GM19397 (cell line): ENCODE measurements at regions not wholly inside any gene's neighbourhood (a gene's known extent, or its start where the extent isn't known, plus 50 kb on each side); places are given as distances from the start of the nearest gene placed in this dataset.
"Not testable (repeated sequence)": the region's sequence is repeated elsewhere in the genome, so short reads cannot be mapped to it uniquely, and the experiment has no call there.

Source experiments
- ATAC-seq: cut with Tn5 transposase; IDR thresholded peaks from one replicate; pipeline ENCODE4 v1.9.1; 2021; ENCODE audit warnings: mild to moderate bottlenecking, moderate library complexity; ENCODE audit not compliant: unreplicated experiment

DNA sequence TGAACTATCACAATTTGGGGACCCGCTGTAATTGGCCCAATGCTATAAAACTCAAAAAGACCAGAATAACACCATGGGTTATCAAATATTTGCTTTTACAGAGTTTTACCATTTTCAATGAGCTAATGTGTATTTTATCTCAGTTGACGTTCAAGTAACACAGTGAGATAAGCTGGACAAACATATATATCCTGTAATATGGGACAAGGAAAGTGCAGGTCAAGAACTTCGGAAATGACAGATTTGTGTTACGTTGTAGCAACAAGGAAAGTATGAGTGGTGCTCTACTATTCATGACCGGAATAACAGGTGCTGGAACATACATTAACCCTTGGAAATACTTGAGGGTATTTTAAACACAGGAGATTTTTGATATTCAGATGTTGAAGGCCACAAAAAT is 566.4 kb upstream of the FLRT2 start:
- no peak for ATAC-seq

DNA sequence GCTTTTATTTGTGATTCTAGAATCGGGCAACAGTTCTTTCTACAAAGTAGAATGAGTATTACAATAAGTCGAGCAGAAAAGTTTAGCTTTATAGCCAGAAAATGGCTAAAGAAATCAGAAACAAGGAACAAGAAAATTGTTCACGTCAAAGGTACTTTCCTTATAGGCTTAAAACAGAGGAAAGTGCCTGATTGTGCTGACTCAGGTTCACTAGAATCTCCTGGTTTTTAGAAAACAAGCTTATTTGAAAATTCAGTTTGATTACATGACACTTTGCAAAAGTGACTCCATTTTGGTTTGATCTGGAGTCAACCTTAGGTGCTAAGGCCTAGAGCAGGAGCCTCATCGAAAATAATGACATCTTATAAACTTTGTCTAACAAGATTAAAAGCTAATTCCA is 564.7 kb upstream of the FLRT2 start:
- no peak for ATAC-seq

DNA sequence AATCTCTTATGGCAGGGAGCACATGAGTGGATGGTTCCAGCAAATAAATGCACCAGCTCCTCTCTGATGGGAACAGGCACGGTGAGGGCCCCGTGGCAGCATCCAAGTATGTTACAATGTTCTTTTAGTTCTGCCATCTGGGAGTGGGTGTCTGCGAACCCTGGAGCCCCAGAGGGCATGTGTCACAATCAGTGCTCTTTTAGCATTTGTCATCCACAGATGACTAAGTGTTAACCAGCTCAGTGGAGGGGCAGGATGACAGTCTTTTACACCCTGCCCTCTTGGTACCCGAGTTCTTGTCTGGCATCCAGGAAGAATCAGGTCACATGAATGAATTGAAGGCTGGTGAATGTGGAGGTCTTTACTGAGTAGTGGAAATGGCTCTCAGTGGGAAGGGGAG is 560.4 kb upstream of the FLRT2 start:
- ATAC-seq = no peak

DNA sequence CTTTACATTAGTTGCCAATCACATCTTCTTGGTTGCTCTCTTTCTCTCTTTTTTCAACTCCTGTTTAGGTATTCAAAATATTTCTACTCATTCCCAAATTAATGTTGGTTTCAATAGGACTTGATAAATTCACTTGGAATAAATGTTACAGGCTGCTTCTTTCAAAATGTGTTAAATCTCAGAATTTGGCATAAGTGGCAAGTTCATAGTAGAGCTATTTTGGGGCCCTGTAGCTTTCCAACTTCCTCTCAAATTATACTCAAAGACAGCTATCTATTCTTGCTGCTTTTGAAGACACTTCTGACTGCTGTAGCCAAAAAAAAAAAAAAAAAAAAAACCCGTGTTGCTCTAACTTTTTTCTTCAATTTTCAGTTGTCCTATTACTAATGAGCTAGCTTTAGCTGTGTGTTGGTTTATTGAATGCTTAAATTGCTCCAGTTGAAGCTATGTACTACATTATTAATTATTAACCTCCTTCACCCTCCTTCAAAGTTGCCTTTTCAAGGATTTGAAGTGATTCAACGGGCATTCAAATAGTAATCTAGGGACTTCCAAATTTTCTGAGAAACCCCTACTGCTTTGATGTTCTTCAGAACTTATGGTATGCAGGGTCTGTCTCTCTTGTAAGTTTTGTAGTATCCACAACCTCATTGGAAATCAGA is 554.6 kb upstream of the FLRT2 start:
- no peak for ATAC-seq

- no peak for ATAC-seq
Measured at GRCh38 chr14:84976805-84977204, 553.1 kb upstream of the FLRT2 start.

DNA sequence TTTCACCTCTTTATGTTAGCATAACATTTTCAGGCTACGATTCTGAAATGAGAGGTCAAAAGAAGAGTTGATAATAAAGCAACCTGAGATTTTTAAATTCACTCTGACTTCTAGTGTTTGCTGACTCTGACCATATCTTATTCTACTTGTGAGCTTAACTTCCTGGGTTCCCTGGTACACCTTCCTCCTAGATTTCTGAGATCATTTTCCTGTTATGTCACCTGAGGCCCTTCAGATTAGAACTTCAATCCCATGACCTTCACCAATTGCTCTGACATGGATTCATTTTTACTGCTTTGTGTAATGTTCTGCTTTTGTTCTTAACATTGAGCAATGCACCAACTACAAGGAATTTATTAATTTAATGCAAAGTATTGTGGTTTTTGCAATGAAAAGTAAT is 542.9 kb upstream of the FLRT2 start:
- ATAC-seq = no peak

GRCh38 chr14:84988357-84988756 is 541.6 kb upstream of the FLRT2 start:
- no peak for ATAC-seq

- no peak for ATAC-seq
Measured at GRCh38 chr14:84991021-84991420, 538.9 kb upstream of the FLRT2 start.

DNA sequence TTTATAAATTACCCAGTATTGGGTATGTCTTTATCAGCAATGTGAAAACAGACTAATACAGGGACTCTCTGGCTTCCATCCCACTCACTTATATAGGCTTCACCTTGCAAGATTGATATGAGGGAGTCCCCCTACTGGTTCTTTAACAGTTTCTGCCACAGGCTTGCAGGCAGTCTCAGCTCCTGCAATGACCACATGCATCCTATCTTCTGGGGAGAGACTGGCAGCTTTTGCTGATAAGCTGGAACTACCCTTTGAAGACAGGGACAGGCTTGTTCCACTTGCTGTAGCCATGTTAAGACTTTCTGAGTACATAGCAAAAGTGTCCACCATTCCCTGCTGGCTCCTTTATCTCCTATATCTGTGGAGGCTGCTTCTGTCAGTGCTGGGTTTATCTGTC is 531.7 kb upstream of the FLRT2 start:
- no peak for ATAC-seq

GRCh38 chr14:85002846-85003245 is 527.1 kb upstream of the FLRT2 start:
- no peak for ATAC-seq

DNA sequence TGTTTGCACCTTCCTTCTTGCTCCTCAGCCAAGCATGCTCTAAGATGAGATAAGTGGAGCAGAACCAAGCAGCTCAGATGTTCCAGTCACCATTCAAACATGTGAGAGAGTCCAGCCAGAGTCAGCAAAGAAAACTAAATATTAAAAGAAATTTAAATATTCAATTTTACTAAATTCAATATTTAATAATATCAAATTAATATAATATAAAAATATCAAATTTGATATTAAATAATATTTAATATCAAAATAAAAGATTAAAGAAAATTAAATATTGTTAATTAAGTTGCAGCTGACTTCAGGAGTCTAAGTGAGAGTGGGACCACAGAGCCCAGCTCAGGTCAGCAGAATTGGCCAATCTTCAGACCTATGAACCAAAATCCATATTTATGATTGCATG is 526.1 kb upstream of the FLRT2 start:
- no peak for ATAC-seq

DNA sequence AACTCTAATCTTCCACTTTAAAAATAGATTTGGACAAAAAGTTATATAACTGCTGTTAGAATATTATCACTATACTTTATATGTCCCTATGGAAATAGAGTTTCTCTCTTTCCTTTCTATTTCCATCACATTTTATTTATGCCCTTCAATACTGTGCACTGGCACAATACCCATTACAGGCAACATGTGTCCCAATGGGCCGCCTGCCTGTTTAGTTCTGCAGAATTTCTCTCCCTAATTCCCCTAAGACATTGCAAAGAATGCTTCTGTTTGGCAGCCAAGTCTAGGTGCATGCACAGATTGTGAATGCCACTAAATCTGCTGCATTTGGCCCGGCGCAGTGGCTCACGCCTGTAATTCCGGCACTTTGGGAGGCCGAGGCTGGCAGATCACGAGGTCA is 520.4 kb upstream of the FLRT2 start:
- no peak for ATAC-seq

DNA sequence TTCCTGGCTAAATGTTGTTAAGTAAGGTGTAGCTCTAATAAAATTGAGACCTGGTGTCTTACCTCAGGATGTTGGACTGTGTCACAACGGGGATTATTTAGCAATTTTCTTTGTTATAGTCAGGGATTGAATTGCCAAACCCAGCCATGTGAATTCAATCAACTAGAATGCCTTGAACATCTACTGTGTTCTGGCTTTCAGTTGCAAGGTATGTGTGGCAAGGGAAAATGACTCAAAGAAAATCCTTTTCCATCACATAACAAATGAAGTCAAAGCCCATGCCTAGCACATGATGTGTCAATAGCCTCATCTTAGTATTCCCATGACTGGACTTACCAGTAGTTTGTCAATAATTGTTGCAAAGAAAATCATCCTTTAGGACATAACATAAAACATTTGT is 519.8 kb upstream of the FLRT2 start:
- ATAC-seq = no peak

DNA sequence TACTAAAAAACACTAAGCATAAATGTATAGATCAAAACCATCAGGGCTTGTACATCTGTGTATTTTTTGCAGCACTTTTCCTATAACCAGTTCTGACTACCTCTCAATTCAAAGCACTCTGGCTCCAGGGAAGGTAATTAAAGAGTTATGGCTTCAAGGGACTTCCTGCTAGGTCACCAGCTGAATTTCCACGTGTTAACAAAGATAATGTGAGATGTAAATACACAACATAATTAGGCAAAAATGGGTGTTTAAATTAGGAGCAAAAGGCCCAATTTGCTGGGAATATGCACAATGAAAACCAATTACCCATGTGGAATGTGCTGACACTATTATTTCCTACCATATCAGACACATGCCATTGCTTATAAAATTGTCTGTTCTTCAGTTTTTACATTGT is 513.4 kb upstream of the FLRT2 start:
- no peak for ATAC-seq

DNA sequence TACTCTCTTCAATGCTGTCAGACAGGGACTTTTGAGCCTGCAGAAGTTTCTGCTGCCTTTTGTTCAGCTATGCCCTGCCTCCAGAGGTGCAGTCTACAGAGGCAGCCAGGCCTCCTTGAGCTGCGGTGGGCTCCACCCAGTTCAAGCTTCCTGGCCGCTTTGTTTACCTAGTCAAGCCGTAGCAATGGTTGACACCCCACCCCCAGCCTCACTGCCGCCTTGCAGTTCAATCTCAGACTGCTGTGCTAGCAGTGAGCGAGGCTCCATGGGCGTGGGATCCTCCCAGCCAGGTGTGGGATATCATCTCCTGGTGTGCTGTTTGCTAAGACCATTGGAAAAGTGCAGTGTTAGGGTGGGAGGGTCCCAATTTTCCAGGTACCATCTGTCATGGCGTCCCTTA is 506.1 kb upstream of the FLRT2 start:
- not testable (repeated sequence) for ATAC-seq

DNA sequence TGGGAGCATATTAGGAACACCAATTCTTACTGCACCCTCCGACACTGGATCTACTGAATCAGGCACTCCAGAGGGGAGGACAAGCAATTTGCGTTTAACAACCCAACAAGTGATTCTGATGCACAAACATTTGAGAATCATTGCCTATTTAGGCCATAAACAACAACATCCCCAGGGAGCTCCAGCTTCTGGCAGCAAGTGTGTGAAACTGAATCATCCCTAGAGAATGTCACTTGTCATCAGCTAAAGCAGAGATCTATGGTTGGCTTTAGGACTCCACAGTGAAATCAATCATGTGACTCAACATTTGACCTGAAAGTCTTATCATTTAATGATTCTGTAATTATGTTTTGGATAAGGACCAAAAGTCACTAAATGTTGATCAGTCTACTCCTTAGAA is 505.0 kb upstream of the FLRT2 start:
- ATAC-seq = no peak

DNA sequence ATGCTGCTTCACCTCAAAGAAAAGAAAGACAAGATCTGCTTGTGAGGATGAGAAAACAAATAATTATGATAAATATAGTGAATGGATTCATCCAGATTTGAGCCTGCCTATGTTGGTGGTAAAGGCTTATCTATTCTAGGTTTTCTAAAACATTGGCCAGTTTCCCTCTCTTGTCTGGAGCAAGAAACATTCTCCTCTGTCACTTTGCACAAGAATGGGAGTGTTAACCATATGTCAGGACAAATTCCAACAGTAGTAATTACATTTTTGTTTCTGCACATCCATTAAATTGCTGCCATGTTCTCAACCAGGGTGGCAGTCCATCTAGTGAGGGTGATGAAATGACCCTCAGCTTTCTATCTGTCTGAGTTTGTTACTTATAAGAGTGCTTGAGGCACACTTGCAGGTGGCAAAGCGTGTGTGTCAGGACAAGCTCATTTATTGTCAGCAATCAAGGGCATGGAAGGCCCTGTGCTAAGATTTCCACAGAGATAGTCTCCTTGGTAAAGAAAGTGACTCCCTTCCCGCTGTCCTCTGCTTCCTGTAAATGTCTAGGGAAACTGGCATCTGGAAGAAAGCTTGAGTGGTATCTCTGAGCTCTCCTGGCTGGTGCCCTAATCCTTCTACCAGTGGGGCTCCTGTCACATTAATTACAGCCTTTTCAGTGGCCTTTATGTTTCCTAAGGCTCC is 502.1 kb upstream of the FLRT2 start:
- no peak for ATAC-seq

- ATAC-seq = no peak
Measured at GRCh38 chr14:85037411-85037810, 492.5 kb upstream of the FLRT2 start.

GRCh38 chr14:85038526-85039352 is 491.2 kb upstream of the FLRT2 start:
- ATAC-seq = no peak

GRCh38 chr14:85039353-85039626 is 490.7 kb upstream of the FLRT2 start:
- ATAC-seq = no peak

DNA sequence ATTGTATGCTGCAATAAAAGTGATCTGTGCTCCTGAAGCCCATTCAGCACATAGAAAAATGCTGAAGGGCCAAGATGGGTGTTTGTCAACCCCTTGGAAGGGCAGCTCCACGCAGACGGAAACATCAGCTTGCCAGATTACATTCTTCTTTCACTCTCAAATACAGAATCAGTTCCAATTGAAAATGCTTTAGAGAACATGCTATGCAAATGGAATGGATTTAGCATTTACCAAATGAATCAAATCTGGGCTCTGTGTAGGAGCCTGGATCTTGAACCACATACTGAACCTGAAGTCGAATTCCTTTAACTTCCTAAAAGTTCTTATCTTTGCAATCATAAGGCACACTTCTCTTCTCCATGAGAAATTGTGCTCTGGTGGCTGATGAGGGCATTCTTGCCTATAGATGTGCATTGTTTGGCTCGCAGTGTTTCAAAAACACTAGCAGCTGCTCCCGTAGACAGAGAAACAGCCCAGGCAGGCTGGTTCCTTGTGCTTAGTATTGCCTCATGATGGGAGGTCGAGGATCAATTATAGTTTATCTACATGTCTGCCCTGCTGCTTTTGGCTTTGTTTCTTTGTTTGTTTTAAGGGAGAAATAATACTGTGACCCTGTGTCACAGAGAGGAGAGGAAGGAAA is 489.8 kb upstream of the FLRT2 start:
- no peak for ATAC-seq

- no peak for ATAC-seq
Measured at GRCh38 chr14:85041618-85042017, 488.3 kb upstream of the FLRT2 start.
